Neural cell (in vitro differentiated cells): ENCODE measurements at regions not wholly inside any gene's neighbourhood (a gene's known extent, or its start where the extent isn't known, plus 50 kb on each side); places are given as distances from the start of the nearest gene placed in this dataset.

Experiments used
- POLR2AphosphoS5 ChIP-seq: IDR thresholded peaks from 2 replicates; pipeline ENCODE4 v1.6.1; 2012
- SMC3 ChIP-seq: fragments of 450-650 bp; conservative IDR thresholded peaks from 2 replicates; pipeline ENCODE4 v1.6.1; 2014; ENCODE audit warnings: antibody characterized with exemption, mild to moderate bottlenecking, moderate library complexity; ENCODE audit not compliant: poor library complexity
- TF ChIP-seq, protein P1 (sequence below): IDR thresholded peaks from 2 replicates; pipeline ENCODE4 v1.6.1; 2012; ENCODE audit warnings: borderline replicate concordance
- TF ChIP-seq, protein P2 (sequence below): fragments of 450-650 bp; IDR thresholded peaks from 2 replicates; pipeline ENCODE4 v1.5.1; 2014; ENCODE audit warnings: antibody characterized with exemption, mild to moderate bottlenecking, moderate library complexity; ENCODE audit not compliant: poor library complexity, severe bottlenecking

DNA sequence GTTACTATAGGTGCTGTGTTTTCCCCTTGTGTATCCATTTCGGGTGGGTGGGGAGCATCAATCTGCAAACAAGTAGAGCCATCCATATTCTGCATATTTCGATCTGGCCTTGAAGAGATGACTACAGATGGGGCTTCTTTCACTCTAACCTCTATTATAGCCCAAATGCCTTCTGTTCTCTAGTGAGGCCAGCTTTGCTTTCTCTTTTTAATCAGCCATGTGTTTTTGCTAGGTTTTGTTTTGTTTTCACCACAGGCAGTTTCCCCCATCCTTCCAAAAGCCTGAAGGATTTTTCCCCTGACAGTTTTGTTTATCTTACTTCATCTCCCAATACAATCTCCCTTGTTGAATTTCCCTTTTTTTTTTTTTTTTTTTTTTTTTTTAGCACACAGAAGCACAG is 224.1 kb downstream of the BTG1 start:
- TF ChIP-seq POLR2AphosphoS5: no peak
- TF ChIP-seq SMC3: no peak
- TF ChIP-seq, protein P1, sequence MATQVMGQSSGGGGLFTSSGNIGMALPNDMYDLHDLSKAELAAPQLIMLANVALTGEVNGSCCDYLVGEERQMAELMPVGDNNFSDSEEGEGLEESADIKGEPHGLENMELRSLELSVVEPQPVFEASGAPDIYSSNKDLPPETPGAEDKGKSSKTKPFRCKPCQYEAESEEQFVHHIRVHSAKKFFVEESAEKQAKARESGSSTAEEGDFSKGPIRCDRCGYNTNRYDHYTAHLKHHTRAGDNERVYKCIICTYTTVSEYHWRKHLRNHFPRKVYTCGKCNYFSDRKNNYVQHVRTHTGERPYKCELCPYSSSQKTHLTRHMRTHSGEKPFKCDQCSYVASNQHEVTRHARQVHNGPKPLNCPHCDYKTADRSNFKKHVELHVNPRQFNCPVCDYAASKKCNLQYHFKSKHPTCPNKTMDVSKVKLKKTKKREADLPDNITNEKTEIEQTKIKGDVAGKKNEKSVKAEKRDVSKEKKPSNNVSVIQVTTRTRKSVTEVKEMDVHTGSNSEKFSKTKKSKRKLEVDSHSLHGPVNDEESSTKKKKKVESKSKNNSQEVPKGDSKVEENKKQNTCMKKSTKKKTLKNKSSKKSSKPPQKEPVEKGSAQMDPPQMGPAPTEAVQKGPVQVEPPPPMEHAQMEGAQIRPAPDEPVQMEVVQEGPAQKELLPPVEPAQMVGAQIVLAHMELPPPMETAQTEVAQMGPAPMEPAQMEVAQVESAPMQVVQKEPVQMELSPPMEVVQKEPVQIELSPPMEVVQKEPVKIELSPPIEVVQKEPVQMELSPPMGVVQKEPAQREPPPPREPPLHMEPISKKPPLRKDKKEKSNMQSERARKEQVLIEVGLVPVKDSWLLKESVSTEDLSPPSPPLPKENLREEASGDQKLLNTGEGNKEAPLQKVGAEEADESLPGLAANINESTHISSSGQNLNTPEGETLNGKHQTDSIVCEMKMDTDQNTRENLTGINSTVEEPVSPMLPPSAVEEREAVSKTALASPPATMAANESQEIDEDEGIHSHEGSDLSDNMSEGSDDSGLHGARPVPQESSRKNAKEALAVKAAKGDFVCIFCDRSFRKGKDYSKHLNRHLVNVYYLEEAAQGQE: no peak
- TF ChIP-seq, protein P2, sequence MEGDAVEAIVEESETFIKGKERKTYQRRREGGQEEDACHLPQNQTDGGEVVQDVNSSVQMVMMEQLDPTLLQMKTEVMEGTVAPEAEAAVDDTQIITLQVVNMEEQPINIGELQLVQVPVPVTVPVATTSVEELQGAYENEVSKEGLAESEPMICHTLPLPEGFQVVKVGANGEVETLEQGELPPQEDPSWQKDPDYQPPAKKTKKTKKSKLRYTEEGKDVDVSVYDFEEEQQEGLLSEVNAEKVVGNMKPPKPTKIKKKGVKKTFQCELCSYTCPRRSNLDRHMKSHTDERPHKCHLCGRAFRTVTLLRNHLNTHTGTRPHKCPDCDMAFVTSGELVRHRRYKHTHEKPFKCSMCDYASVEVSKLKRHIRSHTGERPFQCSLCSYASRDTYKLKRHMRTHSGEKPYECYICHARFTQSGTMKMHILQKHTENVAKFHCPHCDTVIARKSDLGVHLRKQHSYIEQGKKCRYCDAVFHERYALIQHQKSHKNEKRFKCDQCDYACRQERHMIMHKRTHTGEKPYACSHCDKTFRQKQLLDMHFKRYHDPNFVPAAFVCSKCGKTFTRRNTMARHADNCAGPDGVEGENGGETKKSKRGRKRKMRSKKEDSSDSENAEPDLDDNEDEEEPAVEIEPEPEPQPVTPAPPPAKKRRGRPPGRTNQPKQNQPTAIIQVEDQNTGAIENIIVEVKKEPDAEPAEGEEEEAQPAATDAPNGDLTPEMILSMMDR: no peak
